OCI-LY7 (cell line): ENCODE measurements at regions not wholly inside any gene's neighbourhood (a gene's known extent, or its start where the extent isn't known, plus 50 kb on each side); places are given as distances from the start of the nearest gene placed in this dataset.

Source experiments
- EZH2phosphoT487 ChIP-seq: fragments of 200-600 bp; sonication (generic); IDR thresholded peaks from 2 replicates; pipeline ENCODE4 v1.6.1; 2018; ENCODE audit warnings: low read depth, borderline replicate concordance, mild to moderate bottlenecking, mixed run types, antibody characterized with exemption, low read length, moderate library complexity, mixed read lengths
- TF ChIP-seq, protein P1 (sequence below): fragments of 200-600 bp; sonication (generic); conservative IDR thresholded peaks from 2 replicates; pipeline ENCODE4 v1.5.1; 2014; ENCODE audit warnings: mild to moderate bottlenecking, antibody characterized with exemption, low read length, moderate library complexity, mixed read lengths

DNA sequence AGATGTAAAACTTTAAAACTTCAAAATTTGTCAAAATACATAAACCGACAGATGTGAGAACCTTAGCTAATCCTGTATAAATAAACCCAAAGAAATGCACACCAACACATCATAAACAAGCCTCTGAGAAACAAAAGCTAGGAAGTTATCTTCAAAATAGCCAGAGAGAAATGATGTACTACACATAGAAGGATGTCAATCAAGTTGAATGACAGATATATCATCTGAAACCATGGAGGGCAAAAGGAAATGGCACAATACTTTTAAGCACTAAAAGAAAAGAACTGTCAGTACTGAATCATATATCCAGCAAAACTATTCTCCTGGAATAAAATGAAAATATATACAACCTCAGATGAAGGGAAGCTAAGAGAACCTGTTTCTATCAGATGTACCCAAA is 595.1 kb upstream of the PTGER4 start:
- TF ChIP-seq, protein P1, sequence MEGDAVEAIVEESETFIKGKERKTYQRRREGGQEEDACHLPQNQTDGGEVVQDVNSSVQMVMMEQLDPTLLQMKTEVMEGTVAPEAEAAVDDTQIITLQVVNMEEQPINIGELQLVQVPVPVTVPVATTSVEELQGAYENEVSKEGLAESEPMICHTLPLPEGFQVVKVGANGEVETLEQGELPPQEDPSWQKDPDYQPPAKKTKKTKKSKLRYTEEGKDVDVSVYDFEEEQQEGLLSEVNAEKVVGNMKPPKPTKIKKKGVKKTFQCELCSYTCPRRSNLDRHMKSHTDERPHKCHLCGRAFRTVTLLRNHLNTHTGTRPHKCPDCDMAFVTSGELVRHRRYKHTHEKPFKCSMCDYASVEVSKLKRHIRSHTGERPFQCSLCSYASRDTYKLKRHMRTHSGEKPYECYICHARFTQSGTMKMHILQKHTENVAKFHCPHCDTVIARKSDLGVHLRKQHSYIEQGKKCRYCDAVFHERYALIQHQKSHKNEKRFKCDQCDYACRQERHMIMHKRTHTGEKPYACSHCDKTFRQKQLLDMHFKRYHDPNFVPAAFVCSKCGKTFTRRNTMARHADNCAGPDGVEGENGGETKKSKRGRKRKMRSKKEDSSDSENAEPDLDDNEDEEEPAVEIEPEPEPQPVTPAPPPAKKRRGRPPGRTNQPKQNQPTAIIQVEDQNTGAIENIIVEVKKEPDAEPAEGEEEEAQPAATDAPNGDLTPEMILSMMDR: no peak
- TF ChIP-seq EZH2phosphoT487: no peak
